Activated naive CD8-positive, alpha-beta T cell (primary cell): ENCODE measurements at regions not wholly inside any gene's neighbourhood (a gene's known extent, or its start where the extent isn't known, plus 50 kb on each side); places are given as distances from the start of the nearest gene placed in this dataset.
"Not testable (repeated sequence)": the region's sequence is repeated elsewhere in the genome, so short reads cannot be mapped to it uniquely, and the experiment has no call there.

Experiments used
- H3K27ac Mint-ChIP-seq: one replicate; pipeline ENCODE4 v1.8.0; 2021; ENCODE audit warnings: mixed read lengths
- H3K27me3 Mint-ChIP-seq: one replicate; pipeline ENCODE4 v1.8.0; 2021; ENCODE audit warnings: mixed read lengths
- H3K36me3 Mint-ChIP-seq: one replicate; pipeline ENCODE4 v1.8.0; 2021; ENCODE audit warnings: mixed read lengths
- H3K4me1 Mint-ChIP-seq: one replicate; pipeline ENCODE4 v1.8.0; 2021; ENCODE audit warnings: low read depth, mixed read lengths
- H3K4me3 Mint-ChIP-seq: one replicate; pipeline ENCODE4 v1.8.0; 2021; ENCODE audit warnings: mild to moderate bottlenecking, mixed read lengths
- H3K9me3 Mint-ChIP-seq: one replicate; pipeline ENCODE4 v1.8.0; 2021; ENCODE audit warnings: low read depth, mixed read lengths

- H3K27me3 Mint-ChIP-seq, result peaks cover 2% of the 10 kb centered on the region
- H3K9me3 Mint-ChIP-seq, result no peaks in the 10 kb centered on the region
- no peak overlapping the region for H3K27ac Mint-ChIP-seq
- H3K4me1 Mint-ChIP-seq, result no peaks in the 10 kb centered on the region
- H3K36me3 Mint-ChIP-seq, result no peaks in the 10 kb centered on the region
- H3K4me3 Mint-ChIP-seq, result no peak overlapping the region
These were observed 97.5 kb upstream of the CTAGE1 start for GRCh38 chr18:22515250-22515649.

- H3K9me3 Mint-ChIP-seq, result no peaks in the 10 kb centered on the region
- H3K36me3 Mint-ChIP-seq, result no peaks in the 10 kb centered on the region
- no peaks in the 10 kb centered on the region for H3K4me1 Mint-ChIP-seq
- H3K27me3 Mint-ChIP-seq, result peaks cover 2% of the 10 kb centered on the region
- no peak overlapping the region for H3K4me3 Mint-ChIP-seq
- no peak overlapping the region for H3K27ac Mint-ChIP-seq
These were observed 99.6 kb upstream of the CTAGE1 start for GRCh38 chr18:22517356-22517755.

GRCh38 chr18:22521026-22521707, 103.5 kb upstream of the CTAGE1 start:
- Mint-ChIP-seq H3K9me3 (no peaks in the 10 kb centered on the region), H3K27me3 (no peaks in the 10 kb centered on the region), H3K27ac (no peak overlapping the region), H3K4me1 (no peaks in the 10 kb centered on the region), H3K4me3 (no peak overlapping the region), H3K36me3 (no peaks in the 10 kb centered on the region)

GRCh38 chr18:22523481-22523880, 105.8 kb upstream of the CTAGE1 start:
- H3K9me3 Mint-ChIP-seq, result no peaks in the 10 kb centered on the region
- H3K4me3 Mint-ChIP-seq, result no peak overlapping the region

GRCh38 chr18:22524783-22525182, 107.1 kb upstream of the CTAGE1 start:
- H3K36me3 Mint-ChIP-seq, result no peaks in the 10 kb centered on the region
- no peak overlapping the region for H3K4me3 Mint-ChIP-seq
- no peak overlapping the region for H3K27ac Mint-ChIP-seq
- no peaks in the 10 kb centered on the region for H3K9me3 Mint-ChIP-seq
- peaks cover 5% of the 10 kb centered on the region for H3K27me3 Mint-ChIP-seq
- no peaks in the 10 kb centered on the region for H3K4me1 Mint-ChIP-seq

More at GRCh38 chr18:22523481-22523880, 105.8 kb upstream of the CTAGE1 start:
- Mint-ChIP-seq H3K27ac (no peak overlapping the region), H3K4me1 (no peaks in the 10 kb centered on the region), H3K27me3 (peaks cover 3% of the 10 kb centered on the region), H3K36me3 (no peaks in the 10 kb centered on the region)

- H3K27ac Mint-ChIP-seq, result no peak overlapping the region
- no peaks in the 10 kb centered on the region for H3K4me1 Mint-ChIP-seq
- peaks cover 5% of the 10 kb centered on the region for H3K27me3 Mint-ChIP-seq
- no peak overlapping the region for H3K4me3 Mint-ChIP-seq
- no peaks in the 10 kb centered on the region for H3K9me3 Mint-ChIP-seq
- no peaks in the 10 kb centered on the region for H3K36me3 Mint-ChIP-seq
These were observed 107.6 kb upstream of the CTAGE1 start for GRCh38 chr18:22525313-22525712.

- Mint-ChIP-seq H3K27me3 (peaks cover 5% of the 10 kb centered on the region), H3K4me3 (no peak overlapping the region), H3K27ac (no peak overlapping the region), H3K4me1 (no peaks in the 10 kb centered on the region), H3K9me3 (no peaks in the 10 kb centered on the region), H3K36me3 (no peaks in the 10 kb centered on the region)
These were observed 108.2 kb upstream of the CTAGE1 start for GRCh38 chr18:22525883-22526282.

GRCh38 chr18:22528291-22528690, 110.6 kb upstream of the CTAGE1 start:
- H3K4me3 Mint-ChIP-seq, result no peak overlapping the region
- peaks cover 5% of the 10 kb centered on the region for H3K27me3 Mint-ChIP-seq
- no peaks in the 10 kb centered on the region for H3K36me3 Mint-ChIP-seq
- no peaks in the 10 kb centered on the region for H3K9me3 Mint-ChIP-seq
- H3K4me1 Mint-ChIP-seq, result no peaks in the 10 kb centered on the region
- H3K27ac Mint-ChIP-seq, result no peak overlapping the region

- H3K27ac Mint-ChIP-seq, H3K36me3 Mint-ChIP-seq, H3K4me3 Mint-ChIP-seq, H3K4me1 Mint-ChIP-seq, H3K9me3 Mint-ChIP-seq, H3K27me3 Mint-ChIP-seq: not testable (repeated sequence)
These were observed 117.0 kb upstream of the CTAGE1 start for GRCh38 chr18:22534706-22535105.

- peaks cover 5% of the 10 kb centered on the region for H3K9me3 Mint-ChIP-seq
- H3K36me3 Mint-ChIP-seq, result no peaks in the 10 kb centered on the region
- H3K4me1 Mint-ChIP-seq, result no peaks in the 10 kb centered on the region
- H3K4me3 Mint-ChIP-seq, result no peak overlapping the region
- no peak overlapping the region for H3K27ac Mint-ChIP-seq
- no peaks in the 10 kb centered on the region for H3K27me3 Mint-ChIP-seq
These were observed 118.8 kb upstream of the CTAGE1 start for GRCh38 chr18:22536558-22536957.

GRCh38 chr18:22538426-22538825, 120.7 kb upstream of the CTAGE1 start:
- Mint-ChIP-seq H3K36me3 (no peaks in the 10 kb centered on the region), H3K27me3 (no peaks in the 10 kb centered on the region), H3K4me3 (no peak overlapping the region), H3K27ac (no peak overlapping the region), H3K9me3 (peaks cover 5% of the 10 kb centered on the region), H3K4me1 (no peaks in the 10 kb centered on the region)

- no peaks in the 10 kb centered on the region for H3K36me3 Mint-ChIP-seq
- H3K4me3 Mint-ChIP-seq, result no peak overlapping the region
- H3K9me3 Mint-ChIP-seq, result peaks cover 5% of the 10 kb centered on the region
- H3K27me3 Mint-ChIP-seq, result peaks cover under 1% of the 10 kb centered on the region
- no peaks in the 10 kb centered on the region for H3K4me1 Mint-ChIP-seq
- no peak overlapping the region for H3K27ac Mint-ChIP-seq
These were observed 121.5 kb upstream of the CTAGE1 start for GRCh38 chr18:22539051-22539765.

- peaks cover 3% of the 10 kb centered on the region for H3K27me3 Mint-ChIP-seq
- no peak overlapping the region for H3K4me3 Mint-ChIP-seq
- H3K36me3 Mint-ChIP-seq, result no peaks in the 10 kb centered on the region
- H3K4me1 Mint-ChIP-seq, result no peaks in the 10 kb centered on the region
- H3K9me3 Mint-ChIP-seq, result peaks cover 5% of the 10 kb centered on the region
- H3K27ac Mint-ChIP-seq, result no peak overlapping the region
These were observed 123.5 kb upstream of the CTAGE1 start for GRCh38 chr18:22541232-22541631.

- H3K4me3 Mint-ChIP-seq, result no peak overlapping the region
- no peaks in the 10 kb centered on the region for H3K4me1 Mint-ChIP-seq
- H3K27me3 Mint-ChIP-seq, result peaks cover 3% of the 10 kb centered on the region
- no peaks in the 10 kb centered on the region for H3K36me3 Mint-ChIP-seq
- H3K27ac Mint-ChIP-seq, result no peak overlapping the region
- H3K9me3 Mint-ChIP-seq, result peaks cover 5% of the 10 kb centered on the region
These were observed 124.7 kb upstream of the CTAGE1 start for GRCh38 chr18:22542406-22542835.

- H3K4me1 Mint-ChIP-seq, result no peaks in the 10 kb centered on the region
- H3K4me3 Mint-ChIP-seq, result no peak overlapping the region
- no peaks in the 10 kb centered on the region for H3K36me3 Mint-ChIP-seq
- H3K27me3 Mint-ChIP-seq, result peaks cover 4% of the 10 kb centered on the region
- H3K9me3 Mint-ChIP-seq, result no peaks in the 10 kb centered on the region
- no peak overlapping the region for H3K27ac Mint-ChIP-seq
These were observed 126.1 kb upstream of the CTAGE1 start for GRCh38 chr18:22543769-22544168.

GRCh38 chr18:22544626-22545025, 126.9 kb upstream of the CTAGE1 start:
- no peaks in the 10 kb centered on the region for H3K36me3 Mint-ChIP-seq
- H3K27me3 Mint-ChIP-seq, result peaks cover 4% of the 10 kb centered on the region
- no peaks in the 10 kb centered on the region for H3K4me1 Mint-ChIP-seq
- no peak overlapping the region for H3K4me3 Mint-ChIP-seq
- H3K9me3 Mint-ChIP-seq, result no peaks in the 10 kb centered on the region
- H3K27ac Mint-ChIP-seq, result no peak overlapping the region
